ENCODE measurements at regions not wholly inside any gene's neighbourhood (a gene's known extent, or its start where the extent isn't known, plus 50 kb on each side); places are given as distances from the start of the nearest gene placed in this dataset.

GRCh38 chr3:72060447-72061034, 275.6 kb upstream of the PROK2 start:
- TF ChIP-seq CTCF (conservative IDR thresholded peaks at IDR 0.05; ENCODE audit: low read depth, low read length) (no peak), EZH2 (IDR thresholded peaks at IDR 0.05; ENCODE audit: borderline replicate concordance, low read depth, low read length, poor library complexity, severe bottlenecking) (no peak)
